IMR-90 (cell line): ENCODE measurements at regions not wholly inside any gene's neighbourhood (a gene's known extent, or its start where the extent isn't known, plus 50 kb on each side); places are given as distances from the start of the nearest gene placed in this dataset.

ENCODE experiments used
- BHLHE40 ChIP-seq: fragments of 150-350 bp; IDR thresholded peaks from 2 replicates; pipeline ENCODE4 v1.6.1; 2016; ENCODE audit warnings: mild to moderate bottlenecking, low read depth, low read length
- CEBPB ChIP-seq: IDR thresholded peaks from 2 replicates; pipeline ENCODE4 v1.6.1; 2012; ENCODE audit warnings: low read depth, low read length, improper control_type of control experiment
- CHD1 ChIP-seq: IDR thresholded peaks from 2 replicates; pipeline ENCODE4 v1.6.1; 2012; ENCODE audit warnings: low read depth, low read length, improper control_type of control experiment
- CTCF ChIP-seq: conservative IDR thresholded peaks from 2 replicates; pipeline ENCODE4 v1.5.1; 2012; ENCODE audit warnings: mild to moderate bottlenecking, low read depth, low read length, improper control_type of control experiment
- FOS ChIP-seq: fragments of 150-350 bp; IDR thresholded peaks from 2 replicates; pipeline ENCODE4 v1.6.1; 2016; ENCODE audit warnings: low read depth, low read length
- MAFK ChIP-seq: IDR thresholded peaks from 2 replicates; pipeline ENCODE4 v1.6.1; 2012; ENCODE audit warnings: low read depth, low read length, improper control_type of control experiment
- MAZ ChIP-seq: IDR thresholded peaks from 2 replicates; pipeline ENCODE4 v1.6.1; 2012; ENCODE audit warnings: low read depth, mild to moderate bottlenecking, low read length, improper control_type of control experiment, moderate library complexity, borderline replicate concordance
- MXI1 ChIP-seq: IDR thresholded peaks from 2 replicates; pipeline ENCODE4 v1.6.1; 2012; ENCODE audit warnings: low read depth, mild to moderate bottlenecking, low read length, moderate library complexity, borderline replicate concordance
- POLR2A ChIP-seq: IDR thresholded peaks from 2 replicates; pipeline ENCODE4 v1.6.1; 2012; ENCODE audit warnings: mild to moderate bottlenecking, low read depth, low read length
- RAD21 ChIP-seq: IDR thresholded peaks from 2 replicates; pipeline ENCODE4 v1.6.1; 2012; ENCODE audit warnings: low read length, improper control_type of control experiment
- RCOR1 ChIP-seq: IDR thresholded peaks from 2 replicates; pipeline ENCODE4 v1.6.1; 2012; ENCODE audit warnings: mild to moderate bottlenecking, low read length, improper control_type of control experiment; ENCODE audit not compliant: insufficient replicate concordance
- RFX5 ChIP-seq: IDR thresholded peaks from 2 replicates; pipeline ENCODE4 v1.8.0; 2012; ENCODE audit warnings: low read depth, mild to moderate bottlenecking, low read length, moderate library complexity
- TF ChIP-seq, protein P1 (sequence below): fragments of 150-350 bp; IDR thresholded peaks from 2 replicates; pipeline ENCODE4 v1.6.1; 2016; ENCODE audit warnings: low read depth, mild to moderate bottlenecking, low read length, moderate library complexity, borderline replicate concordance

DNA sequence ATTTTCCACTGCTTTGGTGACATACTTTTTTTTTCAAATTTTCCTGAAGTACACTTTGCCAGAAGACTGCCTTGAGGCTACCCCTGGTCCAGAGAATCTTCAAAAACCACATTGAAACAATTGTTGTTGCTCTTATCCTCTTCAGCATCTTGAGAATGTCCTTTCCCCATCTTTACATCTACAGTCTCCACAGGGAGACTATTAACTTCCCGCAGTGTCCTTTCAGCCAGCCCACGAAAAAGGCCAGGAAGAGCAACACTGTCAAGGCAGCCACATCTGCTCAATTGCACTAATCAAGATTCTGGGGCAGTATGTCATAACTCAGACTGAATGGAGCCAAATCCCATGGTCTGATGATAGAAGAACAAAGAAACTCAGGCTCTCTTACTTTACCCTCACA lies 148.3 kb downstream of the ENC1 start:
- TF ChIP-seq CEBPB (no peak), CTCF (no peak), RAD21 (no peak), FOS (no peak), POLR2A (no peak), CHD1 (no peak), RFX5 (no peak), MAZ (no peak), MXI1 (no peak), BHLHE40 (no peak), RCOR1 (no peak), MAFK (no peak)
- TF ChIP-seq, protein P1, sequence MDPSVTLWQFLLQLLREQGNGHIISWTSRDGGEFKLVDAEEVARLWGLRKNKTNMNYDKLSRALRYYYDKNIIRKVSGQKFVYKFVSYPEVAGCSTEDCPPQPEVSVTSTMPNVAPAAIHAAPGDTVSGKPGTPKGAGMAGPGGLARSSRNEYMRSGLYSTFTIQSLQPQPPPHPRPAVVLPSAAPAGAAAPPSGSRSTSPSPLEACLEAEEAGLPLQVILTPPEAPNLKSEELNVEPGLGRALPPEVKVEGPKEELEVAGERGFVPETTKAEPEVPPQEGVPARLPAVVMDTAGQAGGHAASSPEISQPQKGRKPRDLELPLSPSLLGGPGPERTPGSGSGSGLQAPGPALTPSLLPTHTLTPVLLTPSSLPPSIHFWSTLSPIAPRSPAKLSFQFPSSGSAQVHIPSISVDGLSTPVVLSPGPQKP = no peak
